ENCODE measurements at regions not wholly inside any gene's neighbourhood (a gene's known extent, or its start where the extent isn't known, plus 50 kb on each side); places are given as distances from the start of the nearest gene placed in this dataset.

DNA sequence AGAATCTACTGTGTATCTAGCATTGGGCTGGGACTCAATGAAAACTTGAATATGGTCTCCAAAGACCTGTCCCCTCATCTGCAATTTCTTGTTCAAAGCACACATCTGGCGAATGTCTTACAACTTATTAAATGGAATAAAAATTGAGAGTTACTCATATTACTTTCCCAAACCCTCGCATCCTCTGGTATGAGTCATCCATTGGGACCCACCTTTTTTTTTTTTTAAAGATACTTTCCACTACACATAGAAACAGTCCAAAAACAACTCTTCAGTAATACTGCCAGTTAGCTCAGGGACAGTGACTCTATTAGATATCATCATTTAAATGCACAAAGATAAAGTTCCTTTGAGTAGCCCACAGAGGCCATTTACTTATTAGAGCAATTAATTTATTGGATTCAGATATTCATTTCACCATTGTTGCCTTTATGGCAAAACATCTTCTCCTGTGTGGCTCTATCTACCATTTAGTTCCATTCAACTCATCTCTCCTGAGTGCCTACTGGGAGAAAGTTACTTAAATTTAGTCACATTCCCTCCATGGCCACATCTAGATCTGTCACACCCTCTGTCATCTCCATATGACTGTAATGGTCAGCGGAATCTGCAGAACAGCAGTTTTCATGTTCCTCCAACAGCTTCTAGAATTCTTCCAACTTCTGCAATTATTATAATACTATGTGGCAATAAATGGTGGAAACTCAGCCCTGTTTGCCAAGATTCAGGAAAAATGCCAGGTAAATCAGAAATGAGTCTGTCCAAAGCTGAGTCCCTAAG lies 77.9 kb upstream of the ARHGEF3 start:
- H3K4me3 ChIP-seq (ENCODE audit: low read depth, low read length) = no peak overlapping the region
- TF ChIP-seq, protein P1, sequence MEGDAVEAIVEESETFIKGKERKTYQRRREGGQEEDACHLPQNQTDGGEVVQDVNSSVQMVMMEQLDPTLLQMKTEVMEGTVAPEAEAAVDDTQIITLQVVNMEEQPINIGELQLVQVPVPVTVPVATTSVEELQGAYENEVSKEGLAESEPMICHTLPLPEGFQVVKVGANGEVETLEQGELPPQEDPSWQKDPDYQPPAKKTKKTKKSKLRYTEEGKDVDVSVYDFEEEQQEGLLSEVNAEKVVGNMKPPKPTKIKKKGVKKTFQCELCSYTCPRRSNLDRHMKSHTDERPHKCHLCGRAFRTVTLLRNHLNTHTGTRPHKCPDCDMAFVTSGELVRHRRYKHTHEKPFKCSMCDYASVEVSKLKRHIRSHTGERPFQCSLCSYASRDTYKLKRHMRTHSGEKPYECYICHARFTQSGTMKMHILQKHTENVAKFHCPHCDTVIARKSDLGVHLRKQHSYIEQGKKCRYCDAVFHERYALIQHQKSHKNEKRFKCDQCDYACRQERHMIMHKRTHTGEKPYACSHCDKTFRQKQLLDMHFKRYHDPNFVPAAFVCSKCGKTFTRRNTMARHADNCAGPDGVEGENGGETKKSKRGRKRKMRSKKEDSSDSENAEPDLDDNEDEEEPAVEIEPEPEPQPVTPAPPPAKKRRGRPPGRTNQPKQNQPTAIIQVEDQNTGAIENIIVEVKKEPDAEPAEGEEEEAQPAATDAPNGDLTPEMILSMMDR (IDR thresholded peaks at IDR 0.05; ENCODE audit: borderline replicate concordance, insufficient read depth, low read depth, low read length) = no peak

DNA sequence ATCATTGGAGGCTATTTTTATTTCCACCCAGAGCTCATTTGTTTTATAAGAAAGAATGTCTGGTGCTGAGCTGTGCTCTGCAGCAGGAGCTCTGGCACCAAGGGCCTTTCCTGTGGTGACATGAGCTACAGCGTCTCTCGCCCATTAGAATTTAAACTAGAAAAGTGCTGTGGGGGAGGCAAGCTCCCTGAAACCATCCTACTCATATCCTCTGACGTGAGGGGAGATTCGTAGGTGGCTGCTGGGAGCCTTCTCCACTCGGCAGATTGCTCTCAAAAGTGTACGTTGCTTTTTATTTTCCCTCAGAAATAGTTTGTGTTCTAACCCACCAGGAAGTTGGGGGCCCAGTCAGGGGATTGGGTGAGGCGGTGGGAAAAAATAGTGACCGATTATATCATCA lies 76.3 kb upstream of the ARHGEF3 start:
- TF ChIP-seq, protein P1 (IDR thresholded peaks at IDR 0.05; ENCODE audit: borderline replicate concordance, insufficient read depth, low read depth, low read length) = no peak
- no peak overlapping the region for H3K4me3 ChIP-seq (ENCODE audit: low read depth, low read length)

DNA sequence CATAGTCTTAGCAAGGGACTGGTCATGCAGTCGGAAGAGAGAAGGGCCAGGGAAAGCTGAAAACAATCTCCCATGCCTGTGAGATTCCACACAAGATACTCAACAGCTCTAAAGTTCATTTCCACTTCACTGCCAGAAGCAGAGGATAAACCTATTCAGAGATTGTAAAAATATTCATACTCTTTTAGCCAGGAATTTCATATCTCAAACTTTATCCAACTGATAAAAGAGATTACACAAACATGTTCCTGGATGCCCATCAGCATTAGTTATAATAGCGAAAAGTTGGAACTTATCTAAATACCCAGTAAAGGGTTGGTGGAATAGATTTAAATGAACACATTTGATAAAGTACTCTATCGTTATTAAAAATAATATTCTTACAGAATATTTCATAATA lies 75.2 kb upstream of the ARHGEF3 start:
- H3K4me3 ChIP-seq (ENCODE audit: low read depth, low read length) = no peak overlapping the region
- TF ChIP-seq, protein P1 (IDR thresholded peaks at IDR 0.05; ENCODE audit: borderline replicate concordance, insufficient read depth, low read depth, low read length) = no peak

DNA sequence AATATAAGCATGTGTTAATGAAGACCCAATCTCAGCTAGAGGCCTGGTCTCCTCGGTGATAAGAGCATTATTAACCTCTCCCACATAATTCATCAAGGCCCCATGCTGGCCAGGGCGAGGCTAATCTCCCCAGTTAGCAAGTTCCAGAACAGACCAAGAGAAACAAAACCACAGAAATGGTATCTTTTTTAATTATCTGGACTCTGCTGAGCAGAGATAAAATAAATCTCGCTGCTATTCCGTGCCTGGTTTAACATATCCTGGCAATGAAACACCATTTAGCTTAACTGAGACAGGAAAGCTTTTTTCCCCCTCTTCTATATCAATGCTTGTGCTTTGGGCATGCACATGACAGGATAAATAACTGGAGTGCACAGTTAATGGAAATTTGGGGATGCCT lies 72.5 kb upstream of the ARHGEF3 start:
- H3K4me3 ChIP-seq (ENCODE audit: low read depth, low read length) = no peak overlapping the region
- TF ChIP-seq, protein P1 (IDR thresholded peaks at IDR 0.05; ENCODE audit: borderline replicate concordance, insufficient read depth, low read depth, low read length) = no peak

DNA sequence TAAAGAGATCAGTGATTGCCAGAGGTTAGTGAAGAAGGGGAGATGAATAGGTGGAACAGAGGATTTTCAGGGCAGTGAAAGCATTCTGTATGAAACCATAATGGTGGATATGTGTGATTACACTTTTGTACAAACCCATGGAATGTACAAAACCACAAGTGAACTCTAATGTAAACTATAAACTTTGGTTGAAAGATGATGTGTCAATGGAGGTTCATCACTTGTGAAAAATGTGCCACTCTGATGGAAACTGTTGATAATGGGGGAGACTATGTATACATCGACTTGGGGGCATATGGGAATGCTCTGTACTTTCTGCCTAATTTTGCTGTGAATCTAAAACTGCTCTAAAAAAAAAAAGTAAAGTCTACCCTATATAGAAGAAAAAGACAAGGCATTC lies 68.7 kb upstream of the ARHGEF3 start:
- TF ChIP-seq, protein P1 (IDR thresholded peaks at IDR 0.05; ENCODE audit: borderline replicate concordance, insufficient read depth, low read depth, low read length) = no peak

DNA sequence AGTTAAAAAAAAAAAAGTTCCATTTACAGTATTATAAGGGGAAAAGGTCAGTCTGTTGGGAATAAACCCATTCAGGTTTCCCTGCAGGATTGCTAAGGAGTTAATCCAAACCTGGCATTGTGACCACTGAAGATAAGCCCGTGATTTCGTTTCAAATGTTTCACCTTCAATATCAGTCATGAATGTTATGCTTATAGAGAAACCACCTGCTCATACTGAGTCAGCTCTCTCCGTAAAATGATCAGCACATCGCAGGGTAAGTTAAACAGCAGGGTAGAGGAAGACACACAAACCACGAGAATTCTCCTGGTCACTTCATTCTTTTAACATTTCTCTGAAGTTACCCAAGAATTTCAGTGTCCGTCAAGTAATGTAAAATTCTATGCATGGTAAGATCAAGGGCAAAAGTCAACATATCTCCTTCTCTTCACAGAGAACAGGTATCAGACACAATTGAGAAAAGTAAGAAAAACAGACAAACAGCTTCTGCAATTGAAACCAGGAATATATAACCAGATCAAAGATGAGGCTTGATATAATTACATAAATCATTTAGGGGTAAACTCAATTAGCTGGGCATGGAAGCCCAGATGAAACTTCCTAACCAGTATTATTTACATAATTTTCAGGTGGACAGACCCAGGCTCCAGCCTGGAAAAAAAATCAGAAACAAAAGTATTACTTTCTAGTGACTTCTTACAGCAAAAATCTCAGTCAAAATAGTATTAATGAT lies 67.6 kb upstream of the ARHGEF3 start:
- TF ChIP-seq, protein P1 (IDR thresholded peaks at IDR 0.05; ENCODE audit: borderline replicate concordance, insufficient read depth, low read depth, low read length) = no peak

More for the DNA sequence above, 68.7 kb upstream of the ARHGEF3 start:
- no peak overlapping the region for H3K4me3 ChIP-seq (ENCODE audit: low read depth, low read length)

DNA sequence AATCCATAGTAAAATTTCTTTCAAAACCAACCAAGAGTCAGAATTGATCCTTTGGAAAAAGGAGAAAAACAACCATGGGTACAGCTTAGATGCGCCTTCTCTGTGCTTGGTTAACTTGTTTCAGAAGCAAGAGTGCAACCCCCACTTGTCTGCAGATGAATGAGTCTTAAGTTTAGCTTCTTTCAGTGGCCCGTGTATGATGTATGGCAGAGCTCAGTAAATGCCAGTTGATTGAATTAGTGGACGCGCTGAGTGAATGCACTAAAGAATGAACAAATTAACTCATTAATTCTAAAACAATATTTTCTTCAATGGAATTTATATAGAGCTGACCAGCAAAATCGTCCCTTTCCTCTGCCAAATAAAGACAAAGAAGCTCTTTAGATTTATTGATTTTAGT lies 67.0 kb upstream of the ARHGEF3 start:
- H3K4me3 ChIP-seq (ENCODE audit: low read depth, low read length) = no peak overlapping the region
- TF ChIP-seq, protein P1 (IDR thresholded peaks at IDR 0.05; ENCODE audit: borderline replicate concordance, insufficient read depth, low read depth, low read length) = no peak

More for the DNA sequence above, 67.6 kb upstream of the ARHGEF3 start:
- no peak overlapping the region for H3K4me3 ChIP-seq (ENCODE audit: low read depth, low read length)
